DND-41 (cell line): ENCODE measurements at regions not wholly inside any gene's neighbourhood (a gene's known extent, or its start where the extent isn't known, plus 50 kb on each side); places are given as distances from the start of the nearest gene placed in this dataset.

Experiments used
- CTCF ChIP-seq: IDR thresholded peaks from 2 replicates; pipeline ENCODE4 v1.5.1; 2012; ENCODE audit warnings: borderline replicate concordance, low read length, moderate library complexity, mild to moderate bottlenecking; ENCODE audit not compliant: poor library complexity, severe bottlenecking; ENCODE audit errors: extremely low read depth
- EZH2 ChIP-seq: IDR thresholded peaks from 3 replicates; pipeline ENCODE4 v1.6.1; 2012; ENCODE audit warnings: borderline replicate concordance, low read depth, mild to moderate bottlenecking, moderate library complexity, low read length, inconsistent platforms; ENCODE audit not compliant: severe bottlenecking

GRCh38 chr3:17972476-17972875 is 230.0 kb upstream of the TBC1D5 start:
- no peak for TF ChIP-seq CTCF
- TF ChIP-seq EZH2, result no peak
